HG03520 (cell line): ENCODE measurements at regions not wholly inside any gene's neighbourhood (a gene's known extent, or its start where the extent isn't known, plus 50 kb on each side); places are given as distances from the start of the nearest gene placed in this dataset.

ENCODE experiments used
- ATAC-seq: cut with Tn5 transposase; IDR thresholded peaks from one replicate; pipeline ENCODE4 v1.9.1; 2021; ENCODE audit warnings: mild to moderate bottlenecking, moderate library complexity; ENCODE audit not compliant: unreplicated experiment

DNA sequence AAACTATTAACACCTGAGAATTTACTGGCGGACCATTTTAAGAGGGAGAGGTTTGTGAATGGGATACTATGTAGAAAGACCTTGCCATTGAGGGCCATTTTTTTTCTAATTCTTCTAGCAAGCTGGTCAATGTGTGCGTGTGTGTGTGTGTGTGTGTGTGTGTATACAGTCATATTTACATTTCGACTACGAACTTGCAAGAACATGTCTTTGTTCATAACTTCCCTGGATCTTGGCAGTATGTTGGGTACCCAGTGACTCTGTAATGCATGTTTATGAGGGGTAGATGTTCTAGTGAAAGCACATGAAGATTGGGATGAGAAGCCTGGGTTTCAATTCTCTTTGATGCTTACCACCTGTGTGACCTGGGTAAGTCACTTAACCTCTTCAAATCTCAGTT lies 133.6 kb downstream of the UBE2E3 start:
- no peak for ATAC-seq

DNA sequence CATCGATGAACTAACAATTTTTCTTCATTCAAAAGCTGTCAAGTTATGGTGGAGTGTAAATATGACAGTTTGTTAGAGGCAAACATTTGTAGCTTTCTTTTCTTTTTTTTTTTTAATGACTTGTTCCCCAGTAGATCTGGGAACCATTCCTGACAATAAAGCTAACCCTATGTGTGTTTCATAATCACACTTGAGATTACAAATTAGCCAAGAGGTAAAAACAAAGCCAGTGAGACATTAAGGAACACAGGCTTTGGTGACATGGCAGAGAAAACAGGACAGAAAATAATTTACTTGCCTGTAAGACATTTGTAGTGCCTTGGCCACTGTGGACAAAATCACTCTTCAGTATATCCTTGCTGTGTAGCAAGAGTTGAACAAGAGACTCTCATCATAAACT lies 135.9 kb downstream of the UBE2E3 start:
- no peak for ATAC-seq

DNA sequence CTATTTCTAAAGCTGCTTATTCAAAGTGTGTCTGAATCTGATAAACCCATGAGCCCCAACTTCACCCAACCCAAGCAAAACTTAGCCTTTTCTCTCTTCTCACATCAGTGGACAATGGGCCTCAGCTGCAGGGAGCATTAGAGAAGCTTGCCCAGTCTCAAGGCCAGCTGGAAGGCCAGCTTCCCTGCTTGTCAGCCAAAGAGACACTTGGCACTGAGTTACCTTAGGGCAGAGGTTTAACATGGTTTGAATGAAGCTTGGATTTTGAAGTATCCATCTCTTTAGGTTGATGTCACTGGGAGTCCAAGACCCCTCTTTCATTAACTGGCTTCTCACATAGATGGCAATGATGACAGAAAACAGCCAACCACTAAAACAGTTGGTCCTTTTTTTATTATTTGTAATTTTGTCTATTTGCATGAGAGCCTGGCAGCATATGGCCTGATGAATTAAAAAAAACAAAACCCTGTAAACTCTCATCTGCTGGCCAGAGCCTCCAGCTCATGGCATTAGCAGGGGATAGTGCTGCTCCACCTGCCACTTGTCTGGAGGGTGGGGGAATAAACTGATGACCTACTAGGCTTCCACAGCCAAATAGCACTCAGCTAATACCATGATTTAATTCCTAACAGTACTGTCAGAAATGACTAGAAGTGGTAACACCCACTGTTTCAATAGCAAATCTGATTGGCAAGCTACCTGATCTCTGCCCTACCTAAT lies 137.0 kb downstream of the UBE2E3 start:
- no peak for ATAC-seq

DNA sequence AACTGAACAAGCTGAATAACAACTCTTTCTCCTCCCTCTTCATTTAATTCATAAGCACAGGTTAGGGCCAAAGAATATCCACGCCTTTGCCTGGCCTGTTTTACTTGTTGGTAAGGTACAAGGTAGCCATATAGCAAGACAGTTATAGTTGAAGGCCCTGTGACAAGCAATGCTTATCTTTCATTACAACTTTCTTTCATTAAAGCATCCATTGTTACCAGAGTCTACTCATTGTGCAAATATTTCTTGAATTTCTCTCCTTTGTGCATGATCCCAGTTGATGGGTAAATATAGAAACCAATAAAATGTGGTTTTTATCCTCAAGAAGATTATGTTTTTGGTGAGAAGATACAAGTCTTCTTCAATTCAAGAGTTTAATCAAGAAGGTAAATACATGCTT lies 140.2 kb downstream of the UBE2E3 start:
- no peak for ATAC-seq

DNA sequence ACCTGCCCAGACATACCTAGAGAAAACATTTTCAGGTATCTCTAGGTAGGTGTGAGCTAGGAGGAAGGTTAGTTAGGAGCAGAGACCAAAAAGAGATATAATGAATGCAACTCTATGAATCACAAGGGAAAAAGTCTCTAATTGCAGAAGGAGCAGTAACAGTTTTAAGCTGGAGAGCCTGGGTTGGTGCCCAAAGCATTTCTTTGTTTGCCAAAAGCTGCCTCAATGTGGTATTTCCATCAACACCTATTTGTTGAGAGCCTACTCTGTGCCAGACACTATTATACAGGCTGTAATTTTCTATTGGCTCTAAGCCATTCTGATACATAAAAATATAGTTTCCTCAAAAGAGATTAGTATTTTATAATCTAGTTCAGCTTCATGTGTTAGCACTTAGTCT lies 141.6 kb downstream of the UBE2E3 start:
- no peak for ATAC-seq

DNA sequence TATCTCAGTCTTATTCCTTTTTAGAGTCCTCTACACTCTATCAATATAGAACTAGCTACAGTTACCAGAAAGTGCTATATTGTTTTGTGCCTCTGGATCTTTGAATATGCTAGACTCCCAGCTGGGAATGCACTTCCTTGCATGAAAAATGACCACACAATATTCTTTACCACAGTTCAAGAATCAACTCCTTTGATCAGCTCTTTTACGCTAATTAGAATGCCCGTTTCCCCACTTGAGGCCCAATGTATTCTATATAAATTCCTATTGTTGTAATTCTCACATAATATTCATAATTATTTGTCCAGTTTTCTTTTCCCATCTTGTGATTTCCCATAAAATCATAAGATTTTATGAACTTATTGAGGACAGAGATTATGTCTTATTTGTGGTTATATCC lies 142.2 kb downstream of the UBE2E3 start:
- ATAC-seq, result no peak

DNA sequence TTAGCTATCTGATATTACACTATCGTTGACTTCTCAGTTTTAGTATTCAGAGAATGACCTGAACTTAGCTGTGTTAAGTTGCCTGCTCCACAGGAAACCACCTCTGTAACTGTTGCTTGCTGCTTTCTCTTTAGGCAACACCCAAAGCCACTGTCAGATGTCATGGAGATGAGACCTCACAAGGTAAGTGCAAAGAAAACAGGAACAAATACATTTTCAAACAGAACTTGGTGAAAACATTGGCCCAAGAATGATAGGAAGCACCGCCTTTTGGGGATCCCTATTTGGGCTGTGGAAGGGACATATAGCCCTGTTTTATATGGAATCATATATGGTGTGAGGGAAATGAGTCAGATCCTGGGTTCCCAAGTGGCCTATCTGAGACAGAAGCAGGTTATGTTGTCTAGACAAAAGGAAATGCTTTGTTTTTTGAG lies 143.4 kb downstream of the UBE2E3 start:
- ATAC-seq, result peak; percentile 95

DNA sequence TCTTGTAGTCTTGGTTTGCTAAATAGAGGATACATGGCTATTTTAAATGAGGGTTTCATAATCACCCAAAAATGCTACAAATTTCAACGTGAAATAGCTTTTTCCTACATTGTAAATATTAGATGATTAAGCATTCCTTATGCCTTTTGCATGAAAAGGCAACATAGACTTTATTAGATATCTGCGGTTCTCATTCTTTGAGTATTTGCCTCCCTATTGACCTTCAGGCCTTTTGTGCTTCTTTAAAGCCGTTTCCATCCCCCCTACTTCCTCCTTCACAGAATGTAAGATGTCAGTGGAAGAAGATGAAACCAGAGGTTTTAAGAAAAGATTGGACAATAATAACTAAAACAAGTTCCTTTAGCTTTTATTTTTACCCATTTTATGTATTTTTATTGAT lies 144.1 kb downstream of the UBE2E3 start:
- no peak for ATAC-seq

DNA sequence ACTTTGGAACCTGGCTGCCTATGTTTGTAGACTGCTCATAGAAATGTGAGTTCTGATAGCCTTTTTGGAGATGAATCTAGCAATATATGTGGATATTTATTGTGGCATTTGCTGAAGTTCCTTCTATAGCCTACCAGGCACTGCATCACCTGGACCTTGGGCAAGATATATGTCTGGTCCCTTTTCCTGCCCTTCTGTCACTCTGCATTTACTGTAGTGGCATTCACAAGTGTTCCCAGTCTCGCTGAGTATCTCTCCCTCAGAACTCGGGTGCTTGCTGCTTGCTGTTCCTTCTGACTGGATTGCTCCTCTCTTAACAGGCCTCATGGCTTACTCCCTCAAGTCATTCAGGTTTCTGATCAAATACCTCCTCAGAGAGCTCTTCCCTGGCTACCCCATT lies 145.0 kb downstream of the UBE2E3 start:
- no peak for ATAC-seq

DNA sequence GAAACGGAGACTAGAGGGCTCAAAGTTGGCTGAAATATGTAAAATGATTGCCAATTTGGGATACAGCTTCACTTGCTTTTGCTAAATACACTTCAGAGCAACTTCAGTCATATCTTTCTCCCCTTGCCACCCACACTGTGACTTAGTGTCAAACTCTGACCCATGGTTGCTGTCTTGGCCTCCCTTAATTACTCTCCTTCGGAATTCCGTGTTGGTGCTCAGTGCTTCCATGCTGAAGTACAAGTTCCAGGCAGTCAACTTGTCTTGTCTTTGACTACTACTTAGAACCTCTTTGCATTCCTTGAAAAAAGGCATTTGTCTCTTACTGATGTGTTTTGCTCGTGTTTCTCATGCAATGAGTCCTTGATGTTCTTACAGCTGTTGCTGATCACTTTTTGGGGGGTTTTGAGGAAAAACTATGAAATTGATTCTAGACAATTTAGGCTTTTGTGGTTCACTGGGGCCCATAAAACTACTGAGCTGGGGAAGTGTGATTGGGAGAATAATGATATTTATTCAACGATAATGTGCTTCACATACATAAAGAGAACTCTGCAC lies 146.0 kb downstream of the UBE2E3 start:
- ATAC-seq, result no peak

DNA sequence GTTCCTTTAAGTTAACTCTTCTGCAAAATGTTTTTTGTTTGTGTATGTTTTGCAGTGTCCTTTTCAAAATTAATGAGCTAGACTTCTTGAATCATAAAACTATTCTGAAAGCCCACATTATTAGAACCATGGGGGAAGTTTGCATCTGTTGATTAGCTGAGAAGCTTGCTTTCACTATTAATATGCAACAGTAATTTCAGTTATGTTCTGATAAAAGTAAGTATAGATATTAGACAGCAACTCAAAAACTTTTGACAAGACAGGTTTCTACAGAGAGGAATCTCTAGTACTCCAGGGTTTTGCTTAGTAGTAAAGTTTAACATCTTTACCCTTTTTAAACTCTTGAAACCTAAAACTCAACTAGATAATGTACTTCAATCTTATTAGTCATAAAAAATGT lies 147.8 kb downstream of the UBE2E3 start:
- peak; percentile 60 for ATAC-seq

DNA sequence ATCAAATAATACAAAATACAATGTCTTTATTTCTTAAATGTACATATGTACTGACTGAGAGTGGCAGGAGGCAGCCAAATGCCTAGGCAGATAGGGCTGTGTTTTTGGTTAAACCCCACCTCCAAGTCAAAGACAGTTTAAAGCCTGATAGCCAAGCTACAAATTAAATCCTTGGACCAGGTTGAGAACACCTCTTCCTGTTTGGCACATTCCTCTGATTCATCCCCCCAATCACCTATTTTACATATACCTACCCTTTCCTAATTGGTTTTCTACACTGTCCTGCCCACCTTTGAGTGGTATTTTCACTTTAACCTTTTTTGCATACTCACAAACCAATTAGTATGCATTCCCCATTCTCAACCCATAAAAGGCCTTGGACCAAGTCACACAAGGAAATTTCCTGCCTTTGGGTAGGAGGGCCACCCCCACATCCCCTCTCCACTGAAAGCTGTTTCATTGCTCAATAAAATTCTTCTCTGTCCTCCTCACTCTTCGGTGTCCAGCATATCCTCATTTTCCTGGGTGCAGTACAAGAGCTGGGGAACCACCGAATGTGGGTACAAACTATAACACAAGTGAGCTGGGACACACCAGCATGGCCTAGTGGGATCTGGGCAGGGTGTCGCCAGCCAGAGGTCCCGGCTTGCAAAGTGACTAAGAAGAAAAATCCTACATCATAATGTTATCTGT lies 149.1 kb downstream of the UBE2E3 start:
- no peak for ATAC-seq

DNA sequence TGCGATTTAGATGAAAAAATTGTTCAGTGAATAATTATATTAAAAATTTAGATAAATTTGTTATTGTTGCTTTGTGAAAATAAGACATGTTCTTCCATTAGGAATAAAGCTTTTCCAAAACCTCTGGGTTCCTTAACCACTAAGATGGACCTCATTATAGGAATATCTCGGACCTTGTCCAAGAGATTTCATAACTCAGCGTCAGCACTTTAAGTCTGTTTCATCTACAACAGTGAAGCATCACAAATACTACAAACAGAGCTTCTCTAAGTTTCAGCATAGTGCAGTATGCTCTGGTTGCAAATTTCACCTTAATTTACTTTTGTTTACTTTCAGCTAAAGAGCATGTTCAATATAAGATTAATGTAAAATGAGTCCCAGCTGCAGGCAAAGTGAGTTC lies 150.3 kb downstream of the UBE2E3 start:
- ATAC-seq, result no peak

DNA sequence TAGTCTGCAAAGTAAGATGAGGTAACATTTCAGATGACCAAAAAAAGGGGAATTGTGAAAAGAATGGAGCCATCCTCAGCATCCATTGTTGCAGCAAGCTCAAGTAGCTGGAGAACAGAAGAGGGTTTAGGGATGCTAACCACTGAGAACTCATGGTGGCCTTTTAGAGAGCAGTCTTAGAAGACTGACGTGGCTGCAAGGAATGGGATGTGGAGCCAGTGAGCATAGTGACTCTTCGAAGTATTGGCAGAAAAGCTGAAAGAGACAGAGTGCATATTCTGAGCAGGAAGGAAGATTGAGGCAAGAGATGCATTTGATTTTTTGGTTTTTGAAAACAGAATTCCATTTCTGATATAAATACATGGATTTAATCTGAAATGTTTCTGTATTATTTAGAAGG lies 151.2 kb downstream of the UBE2E3 start:
- ATAC-seq, result no peak

DNA sequence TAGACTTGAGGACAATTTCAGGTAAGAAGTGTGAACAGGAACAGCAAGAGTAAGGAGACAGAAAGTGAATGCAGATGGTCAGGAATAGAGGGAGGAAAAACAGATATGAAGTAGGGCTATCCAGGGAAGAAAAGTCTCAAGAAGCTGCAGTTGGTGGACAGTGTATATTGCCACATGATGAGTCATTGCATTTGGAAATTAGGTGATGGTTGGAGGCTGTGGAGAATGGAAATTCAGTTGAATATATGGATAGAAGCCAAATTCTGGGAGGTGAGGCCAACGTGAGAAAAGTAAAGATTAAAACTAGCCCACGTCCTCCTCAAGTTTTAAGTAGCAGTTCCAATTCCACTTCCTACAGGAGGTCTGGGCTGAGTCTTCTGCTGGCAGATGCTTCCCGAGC lies 158.4 kb downstream of the UBE2E3 start:
- ATAC-seq, result no peak

DNA sequence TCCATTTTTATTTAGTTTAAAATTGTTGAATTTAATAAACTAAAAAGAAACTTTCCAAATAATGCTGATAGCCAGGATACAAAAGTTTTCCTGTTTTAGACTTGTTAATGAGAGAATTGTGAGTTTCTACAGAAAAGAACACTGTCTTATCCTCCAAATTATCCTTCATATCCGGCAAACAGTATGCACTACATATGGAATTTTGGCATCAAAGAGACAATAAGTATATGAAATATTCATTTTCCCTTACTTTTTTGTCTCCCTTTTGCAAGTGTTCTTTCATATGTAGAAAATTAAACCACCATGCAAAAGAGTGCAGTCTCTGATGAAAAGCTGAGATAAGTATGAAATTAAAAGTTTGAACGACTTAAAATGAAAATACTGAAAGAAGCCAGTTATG lies 159.4 kb downstream of the UBE2E3 start:
- ATAC-seq, result no peak

DNA sequence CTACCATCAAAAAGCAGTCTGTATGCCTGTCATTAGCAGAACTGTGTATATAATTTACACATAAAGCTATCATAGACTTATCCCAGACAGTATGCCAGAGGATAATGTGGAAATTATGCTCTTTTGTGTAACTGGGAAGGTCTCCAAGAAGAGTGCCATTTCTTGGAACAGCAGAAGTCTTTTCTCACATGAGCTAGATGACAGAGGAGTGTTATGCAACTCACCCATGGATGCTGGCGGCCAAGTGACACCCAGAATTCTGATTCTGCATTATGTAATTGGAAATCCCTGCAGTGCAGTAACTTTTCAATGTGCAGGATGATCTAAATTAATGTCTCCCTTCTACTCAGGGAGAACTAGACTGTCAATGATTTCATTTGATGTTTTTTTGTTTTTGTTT lies 160.0 kb downstream of the UBE2E3 start:
- no peak for ATAC-seq

DNA sequence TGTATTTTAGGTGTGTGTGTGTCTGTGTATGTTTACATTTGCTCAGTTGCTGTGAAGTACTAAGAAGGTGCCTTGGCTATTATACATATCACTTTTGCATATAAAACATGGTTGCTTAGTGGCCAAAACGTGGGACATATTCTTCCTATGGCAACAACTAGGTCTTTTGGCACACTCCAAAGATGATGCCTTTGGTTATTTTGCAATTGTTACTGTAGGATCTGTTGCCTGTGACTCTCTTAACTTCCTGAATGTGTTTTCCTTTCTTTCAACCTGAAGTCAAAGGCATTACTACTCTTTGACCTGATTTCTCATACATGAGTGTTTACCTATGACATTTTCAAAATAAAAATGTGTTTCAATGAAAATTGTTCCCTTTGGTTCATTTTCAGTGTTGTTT lies 160.5 kb downstream of the UBE2E3 start:
- ATAC-seq, result no peak

DNA sequence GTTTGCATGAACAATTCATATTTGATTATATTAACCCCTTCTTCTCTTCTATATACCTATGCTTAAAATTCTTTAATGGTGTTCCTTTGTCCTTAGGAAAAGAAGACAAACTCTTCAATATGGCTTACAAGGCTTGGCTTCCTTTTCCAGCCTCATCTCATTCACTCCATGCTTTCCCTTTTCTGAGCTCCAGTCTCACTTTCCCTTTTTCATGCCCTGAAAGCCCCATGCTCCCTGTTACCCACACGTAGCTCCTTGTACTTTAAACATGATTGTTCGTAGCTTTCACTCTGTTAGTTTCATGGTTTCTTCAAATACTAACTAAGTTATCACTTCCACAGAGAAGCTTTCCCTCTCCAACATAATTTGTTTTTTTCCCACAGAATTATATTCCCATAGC lies 161.3 kb downstream of the UBE2E3 start:
- ATAC-seq, result no peak

DNA sequence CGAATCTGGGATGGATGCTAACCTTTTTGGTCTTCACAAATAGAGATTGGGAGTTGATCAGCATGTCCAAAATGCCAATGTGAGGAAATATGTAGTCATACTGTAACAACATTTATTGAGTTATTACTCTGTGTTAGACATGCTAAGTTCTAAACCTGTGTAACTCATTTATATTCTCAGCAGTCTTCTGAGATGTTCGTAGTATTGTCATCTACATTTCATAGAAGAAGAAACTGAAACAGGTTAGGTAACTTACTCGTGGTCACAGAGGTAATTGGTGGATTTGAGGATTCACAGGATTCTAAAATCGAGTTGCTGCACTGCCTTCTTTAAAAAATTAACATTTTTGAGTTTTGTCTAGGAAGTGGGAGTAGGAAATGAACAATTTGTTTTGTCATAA lies 162.1 kb downstream of the UBE2E3 start:
- ATAC-seq, result peak; percentile 43

DNA sequence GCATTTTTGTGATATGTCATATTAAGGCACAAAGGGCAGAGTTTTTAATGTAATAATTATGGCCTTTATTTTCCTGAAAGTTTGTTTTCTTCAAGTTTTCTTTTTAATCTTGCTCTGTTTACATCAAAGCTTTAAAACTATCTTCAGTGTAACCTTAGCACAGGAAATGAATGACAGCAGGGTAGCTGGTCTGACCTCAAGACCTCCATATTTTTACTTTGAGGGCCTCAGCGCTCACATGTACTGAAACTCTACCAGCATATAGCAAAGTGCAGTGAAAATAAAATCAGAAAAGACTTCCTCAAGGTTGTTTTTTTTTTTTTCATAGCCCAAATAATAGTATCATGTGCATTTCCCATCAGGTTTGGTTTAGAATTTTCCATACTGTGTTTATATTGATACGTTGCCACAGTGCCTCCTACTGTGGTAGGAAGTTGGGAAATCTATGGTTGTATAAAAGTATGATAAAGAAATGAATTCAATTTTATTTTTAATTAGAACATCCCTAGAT lies 163.4 kb downstream of the UBE2E3 start:
- ATAC-seq, result no peak

DNA sequence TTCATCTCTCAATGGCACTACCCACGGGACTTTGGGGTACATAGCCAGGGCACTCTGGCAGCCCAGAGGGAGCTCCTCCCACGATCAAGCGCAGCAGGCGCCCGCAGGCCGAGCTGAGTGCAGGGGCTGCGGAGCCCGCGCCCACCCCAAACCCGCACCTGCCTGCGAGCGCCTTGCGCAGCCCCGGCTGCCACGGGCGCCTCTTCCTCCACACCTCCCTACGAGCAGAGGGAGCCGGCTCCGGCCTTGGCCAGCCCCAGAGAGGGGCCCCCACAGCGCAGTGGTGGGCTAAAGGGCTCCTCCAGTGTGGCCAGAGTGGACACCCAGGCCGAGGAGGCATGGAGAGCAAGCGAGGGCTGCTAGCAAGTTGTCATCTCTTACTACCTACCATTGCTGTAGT lies 165.2 kb downstream of the UBE2E3 start:
- no peak for ATAC-seq
